Activated B cell treated with CpG ODN at 0.5 μM for 24 hours (primary cell): ENCODE measurements at regions not wholly inside any gene's neighbourhood (a gene's known extent, or its start where the extent isn't known, plus 50 kb on each side); places are given as distances from the start of the nearest gene placed in this dataset.

Experiments used
- ATAC-seq: fragments of 200-7000 bp; cut with Tn5 transposase; one replicate; pipeline ENCODE4 v1.10.0; 2021; ENCODE audit warnings: low read depth, mild to moderate bottlenecking, moderate library complexity
- CTCF ChIA-PET: fragments of 350-600 bp; sonication (Branson Sonifier 250); formaldehyde crosslinking; loops from one replicate; lab custom pipeline; 2021; ENCODE audit warnings: antibody characterized with exemption; lab: Charles Lee
- POLR2A ChIA-PET: fragments of 350-600 bp; sonication (Branson Sonifier 250); formaldehyde crosslinking; loops from one replicate; lab custom pipeline; 2021; ENCODE audit warnings: antibody characterized with exemption; lab: Charles Lee
- DNase-seq: peaks from one replicate; pipeline ENCODE4 v3.0.0; 2022
- H3K27ac Mint-ChIP-seq: one replicate; pipeline ENCODE4 v1.8.0; 2020; ENCODE audit warnings: mixed read lengths
- H3K27me3 Mint-ChIP-seq: one replicate; pipeline ENCODE4 v1.8.0; 2021; ENCODE audit warnings: mixed read lengths
- H3K36me3 Mint-ChIP-seq: one replicate; pipeline ENCODE4 v1.8.0; 2021; ENCODE audit warnings: low read depth, mixed read lengths
- H3K4me1 Mint-ChIP-seq: one replicate; pipeline ENCODE4 v1.8.0; 2021; ENCODE audit warnings: mixed read lengths
- H3K4me3 Mint-ChIP-seq: one replicate; pipeline ENCODE4 v1.8.0; 2020; ENCODE audit warnings: mild to moderate bottlenecking, mixed read lengths
- H3K9me3 Mint-ChIP-seq: one replicate; pipeline ENCODE4 v1.8.0; 2020; ENCODE audit warnings: mixed read lengths
- intact Hi-C: fragments of 100-400 bp; cut with micrococcal nuclease; formaldehyde crosslinking; loops from one replicate; pipeline ENCODE4 v1.15.1; 2024
- TF ChIP-seq, protein P1 (sequence below): fragments of 200-600 bp; IDR thresholded peaks from one replicate; pipeline ENCODE4 v1.8.0; 2022; ENCODE audit warnings: antibody characterized with exemption, mild to moderate bottlenecking

DNA sequence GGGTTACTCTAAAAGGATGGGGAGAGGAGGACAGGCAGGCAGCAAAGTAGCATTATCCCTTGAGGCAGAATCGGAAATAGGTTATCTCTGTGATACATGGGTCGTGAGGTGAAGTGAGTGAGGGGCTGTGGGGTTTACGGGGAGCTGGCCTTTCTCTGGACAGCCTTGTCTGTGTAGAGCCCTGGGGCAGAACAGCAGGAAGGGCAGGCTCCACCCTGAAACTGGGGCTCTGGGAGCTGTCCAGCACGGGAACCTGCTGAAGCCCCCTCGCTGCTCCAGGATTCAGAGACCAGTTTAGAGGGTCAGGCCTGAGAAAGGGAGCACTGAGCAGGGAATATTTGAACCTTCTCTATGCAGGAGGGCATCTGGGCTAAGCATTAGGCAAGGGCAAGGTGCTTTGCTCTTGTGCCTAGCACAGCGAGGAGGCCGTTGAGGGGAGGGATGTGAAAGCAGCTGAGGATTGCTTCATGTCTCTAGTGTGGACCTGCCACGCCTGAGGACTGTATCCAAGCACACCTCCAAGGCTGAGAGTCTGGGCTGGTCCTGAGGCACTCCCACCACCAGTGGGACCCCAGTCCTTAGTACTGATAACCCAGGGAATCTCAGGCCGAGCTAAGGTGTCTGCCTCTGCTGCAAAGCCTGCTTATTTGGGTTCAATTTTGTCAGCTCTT lies 55.8 kb downstream of the NAV1 start:
- intact Hi-C loops = no loop called here
- no peaks in the 10 kb centered on the region for H3K36me3 Mint-ChIP-seq
- no peaks in the 10 kb centered on the region for H3K4me1 Mint-ChIP-seq
- DNase-seq = no peak
- no peak for ATAC-seq
- ChIA-PET POLR2A (no interaction called here), CTCF (no interaction called here)
- no peak overlapping the region for H3K27ac Mint-ChIP-seq
- H3K27me3 Mint-ChIP-seq = peaks cover 3% of the 10 kb centered on the region
- no peak overlapping the region for H3K4me3 Mint-ChIP-seq
- no peaks in the 10 kb centered on the region for H3K9me3 Mint-ChIP-seq
- TF ChIP-seq, protein P1, sequence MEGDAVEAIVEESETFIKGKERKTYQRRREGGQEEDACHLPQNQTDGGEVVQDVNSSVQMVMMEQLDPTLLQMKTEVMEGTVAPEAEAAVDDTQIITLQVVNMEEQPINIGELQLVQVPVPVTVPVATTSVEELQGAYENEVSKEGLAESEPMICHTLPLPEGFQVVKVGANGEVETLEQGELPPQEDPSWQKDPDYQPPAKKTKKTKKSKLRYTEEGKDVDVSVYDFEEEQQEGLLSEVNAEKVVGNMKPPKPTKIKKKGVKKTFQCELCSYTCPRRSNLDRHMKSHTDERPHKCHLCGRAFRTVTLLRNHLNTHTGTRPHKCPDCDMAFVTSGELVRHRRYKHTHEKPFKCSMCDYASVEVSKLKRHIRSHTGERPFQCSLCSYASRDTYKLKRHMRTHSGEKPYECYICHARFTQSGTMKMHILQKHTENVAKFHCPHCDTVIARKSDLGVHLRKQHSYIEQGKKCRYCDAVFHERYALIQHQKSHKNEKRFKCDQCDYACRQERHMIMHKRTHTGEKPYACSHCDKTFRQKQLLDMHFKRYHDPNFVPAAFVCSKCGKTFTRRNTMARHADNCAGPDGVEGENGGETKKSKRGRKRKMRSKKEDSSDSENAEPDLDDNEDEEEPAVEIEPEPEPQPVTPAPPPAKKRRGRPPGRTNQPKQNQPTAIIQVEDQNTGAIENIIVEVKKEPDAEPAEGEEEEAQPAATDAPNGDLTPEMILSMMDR = no peak

GRCh38 chr1:201595381-201595780 lies 56.5 kb downstream of the NAV1 start:
- POLR2A ChIA-PET = no interaction called here
- Mint-ChIP-seq H3K27ac (no peak overlapping the region), H3K4me1 (no peaks in the 10 kb centered on the region), H3K27me3 (peaks cover 3% of the 10 kb centered on the region), H3K9me3 (no peaks in the 10 kb centered on the region), H3K36me3 (no peaks in the 10 kb centered on the region), H3K4me3 (no peak overlapping the region)
- CTCF ChIA-PET = no interaction called here
- TF ChIP-seq, protein P1 = no peak
- intact Hi-C loops = no loop called here
- DNase-seq (no peak), ATAC-seq (no peak)

GRCh38 chr1:201596101-201596868 lies 57.4 kb downstream of the NAV1 start:
- ChIA-PET POLR2A (no interaction called here), CTCF (no interaction called here)
- Mint-ChIP-seq H3K27me3 (peaks cover 3% of the 10 kb centered on the region), H3K27ac (no peak overlapping the region), H3K9me3 (no peaks in the 10 kb centered on the region), H3K4me3 (no peak overlapping the region), H3K36me3 (no peaks in the 10 kb centered on the region), H3K4me1 (no peaks in the 10 kb centered on the region)
- intact Hi-C loops = no loop called here
- DNase-seq (no peak), ATAC-seq (no peak)
- TF ChIP-seq, protein P1 = no peak

GRCh38 chr1:201597551-201598230 lies 58.8 kb downstream of the NAV1 start:
- DNase-seq = no peak
- H3K36me3 Mint-ChIP-seq = no peaks in the 10 kb centered on the region
- H3K27ac Mint-ChIP-seq = no peak overlapping the region
- H3K4me3 Mint-ChIP-seq = no peak overlapping the region
- POLR2A ChIA-PET = no interaction called here
- H3K4me1 Mint-ChIP-seq = no peaks in the 10 kb centered on the region
- peaks cover 3% of the 10 kb centered on the region for H3K27me3 Mint-ChIP-seq
- CTCF ChIA-PET = no interaction called here
- intact Hi-C loops = no loop called here
- ATAC-seq = no peak
- H3K9me3 Mint-ChIP-seq = no peaks in the 10 kb centered on the region
- TF ChIP-seq, protein P1 = no peak

DNA sequence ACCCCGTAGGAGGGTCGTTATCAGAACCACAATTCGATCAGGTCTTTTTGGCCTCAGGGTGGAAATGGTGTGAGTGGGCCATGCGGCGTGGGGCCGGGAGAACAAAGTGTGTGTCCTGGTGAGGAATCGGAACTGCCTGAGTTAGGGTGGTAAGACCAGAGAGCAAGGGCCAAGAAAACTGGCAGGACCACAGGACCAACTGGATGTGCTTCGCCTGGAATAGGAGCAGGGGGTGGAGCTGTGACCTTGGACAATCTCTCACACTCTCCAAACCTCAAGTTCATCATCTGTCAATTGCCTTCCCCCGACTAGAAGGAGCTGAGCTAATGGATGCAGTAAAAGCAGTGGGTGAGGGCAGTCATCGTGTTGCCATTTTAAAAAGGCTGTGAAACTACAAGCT lies 59.5 kb downstream of the NAV1 start:
- ChIA-PET CTCF (no interaction called here), POLR2A (no interaction called here)
- DNase-seq (no peak), ATAC-seq (no peak)
- Mint-ChIP-seq H3K27me3 (peaks cover 3% of the 10 kb centered on the region), H3K27ac (no peak overlapping the region), H3K4me3 (no peak overlapping the region), H3K36me3 (no peaks in the 10 kb centered on the region), H3K9me3 (no peaks in the 10 kb centered on the region), H3K4me1 (no peaks in the 10 kb centered on the region)
- intact Hi-C loops = no loop called here
- TF ChIP-seq, protein P1 = no peak
